B cell (primary cell): ENCODE measurements at regions not wholly inside any gene's neighbourhood (a gene's known extent, or its start where the extent isn't known, plus 50 kb on each side); places are given as distances from the start of the nearest gene placed in this dataset.

Source experiments
- ATAC-seq: fragments of 200-7000 bp; cut with Tn5 transposase; one replicate; pipeline ENCODE4 v1.10.0; 2021; ENCODE audit warnings: low read depth, mild to moderate bottlenecking, moderate number of reproducible peaks, moderate library complexity
- CTCF ChIA-PET: fragments of 350-600 bp; sonication (Branson Sonifier 250); formaldehyde crosslinking; loops from one replicate; lab custom pipeline; 2021; ENCODE audit warnings: antibody characterized with exemption, inconsistent platforms; lab: Charles Lee
- POLR2A ChIA-PET: fragments of 350-600 bp; sonication (Branson Sonifier 250); formaldehyde crosslinking; loops from one replicate; lab custom pipeline; 2021; ENCODE audit warnings: antibody characterized with exemption; lab: Charles Lee
- DNase-seq: peaks from one replicate; pipeline ENCODE4 v3.0.0; 2013
- H2AFZ ChIP-seq: 2 replicates; pipeline ENCODE4 v1.6.1; 2012; ENCODE audit warnings: mild to moderate bottlenecking, low read depth, low read length; ENCODE audit not compliant: insufficient read depth, poor library complexity, severe bottlenecking
- H3K27ac ChIP-seq, 2 donors: 1 replicate in 1 of 2; 2 replicates in 1 of 2; pipeline ENCODE4 v1.5.1; 2012 to 2013; ENCODE audit warnings: low read length in 2 of 2, mild to moderate bottlenecking in 2 of 2, moderate library complexity in 1 of 2
- H3K27me3 ChIP-seq, 4 experiments: fragments of 200-600 bp in 1 of 4; sonication (generic) in 1 of 4; replicated peaks in 1 of 4; 1 replicate in 2 of 4; 2 replicates in 2 of 4; pipeline versions ENCODE4 v1.6.1 to v1.7.0; 2013 to 2016; ENCODE audit warnings: low read length in 3 of 4, mild to moderate bottlenecking in 2 of 4, mixed read lengths in 1 of 4, moderate library complexity in 1 of 4; ENCODE audit not compliant: insufficient read depth in 4 of 4, control insufficient read depth in 3 of 4; ENCODE audit errors: control extremely low read depth in 1 of 4
- H3K36me3 ChIP-seq, 2 experiments: replicated peaks in 1 of 2; 1 replicate in 1 of 2; 2 replicates in 1 of 2; pipeline versions ENCODE4 v1.6.1 to v1.7.1; 2013; ENCODE audit warnings: low read length in 1 of 2; ENCODE audit not compliant: insufficient read depth in 2 of 2, control insufficient read depth in 1 of 2; ENCODE audit errors: control extremely low read depth in 1 of 2, extremely low read depth in 1 of 2
- H3K4me1 ChIP-seq, 2 donors: fragments of 200-600 bp in 1 of 2; sonication (generic) in 1 of 2; 1 replicate in 1 of 2; 2 replicates in 1 of 2; pipeline versions ENCODE4 v1.5.1 to v1.6.1; 2013 to 2017; ENCODE audit warnings: low read length in 2 of 2; ENCODE audit not compliant: control insufficient read depth in 2 of 2, insufficient read depth in 2 of 2
- H3K4me2 ChIP-seq: replicated peaks from 2 replicates; pipeline ENCODE3; 2012; ENCODE audit warnings: mild to moderate bottlenecking, low read depth, low read length; ENCODE audit not compliant: poor library complexity, severe bottlenecking
- H3K4me3 ChIP-seq, 5 experiments: fragments of 200-600 bp in 1 of 5; sonication (generic) in 1 of 5; 1 replicate in 3 of 5; 2 replicates in 2 of 5; pipeline versions ENCODE4 v1.5.1 to v1.7.0; 2011 to 2016; ENCODE audit warnings: low read length in 4 of 5, mild to moderate bottlenecking in 4 of 5, low read depth in 2 of 5, control low read depth in 1 of 5, moderate library complexity in 1 of 5; ENCODE audit not compliant: insufficient read depth in 1 of 5; ENCODE audit errors: control extremely low read depth in 1 of 5, extremely low read depth in 1 of 5
- H3K79me2 ChIP-seq: fragments of 200-600 bp; sonication (generic); one replicate; pipeline ENCODE4 v1.6.0; 2016; ENCODE audit warnings: low read length; ENCODE audit not compliant: control insufficient read depth, insufficient read depth
- H3K9ac ChIP-seq: fragments of 200-600 bp; sonication (generic); 2 replicates; pipeline ENCODE4 v1.6.1; 2017; ENCODE audit warnings: mild to moderate bottlenecking, low read length, moderate library complexity
- H3K9me3 ChIP-seq, 3 donors: one replicate each; pipeline versions ENCODE4 v1.6.1 to v1.7.1; 2013; ENCODE audit warnings: low read length in 2 of 3; ENCODE audit not compliant: control insufficient read depth in 2 of 3, insufficient read depth in 1 of 3; ENCODE audit errors: control extremely low read depth in 1 of 3
- H4K20me1 ChIP-seq: 2 replicates; pipeline ENCODE4 v1.6.0; 2012; ENCODE audit warnings: mild to moderate bottlenecking, low read length; ENCODE audit not compliant: insufficient read depth, control insufficient read depth, poor library complexity, severe bottlenecking
- H3K27ac Mint-ChIP-seq: one replicate; pipeline ENCODE4 v1.8.0; 2021; ENCODE audit warnings: mixed read lengths
- H3K27me3 Mint-ChIP-seq: one replicate; pipeline ENCODE4 v1.8.0; 2021; ENCODE audit warnings: mixed read lengths
- H3K4me1 Mint-ChIP-seq: one replicate; pipeline ENCODE4 v1.8.0; 2021; ENCODE audit warnings: mixed read lengths
- H3K4me3 Mint-ChIP-seq: one replicate; pipeline ENCODE4 v1.8.0; 2021; ENCODE audit warnings: mixed read lengths
- H3K9me3 Mint-ChIP-seq: one replicate; pipeline ENCODE4 v1.8.0; 2022; ENCODE audit warnings: mixed read lengths; ENCODE audit not compliant: insufficient read depth
- CTCF ChIP-seq: fragments of 200-600 bp; IDR thresholded peaks from one replicate; pipeline ENCODE4 v1.8.0; 2022; ENCODE audit warnings: antibody characterized with exemption, mild to moderate bottlenecking
- EZH2 ChIP-seq: IDR thresholded peaks from 2 replicates; pipeline ENCODE4 v1.6.1; 2012; ENCODE audit warnings: borderline replicate concordance, low read depth, mild to moderate bottlenecking, moderate library complexity, low read length; ENCODE audit not compliant: insufficient read depth, poor library complexity, severe bottlenecking
- WGBS: methylation state at CpG from one replicate; pipeline ENCODE4 v1.1.5; 2013; ENCODE audit warnings: missing lambda C conversion rate; ENCODE audit not compliant: insufficient coverage; 5-methylcytosine and 5-hydroxymethylcytosine counted together
- intact Hi-C: fragments of 100-400 bp; cut with micrococcal nuclease; formaldehyde crosslinking; loops from one replicate; pipeline ENCODE4 v1.10.0; 2022

DNA sequence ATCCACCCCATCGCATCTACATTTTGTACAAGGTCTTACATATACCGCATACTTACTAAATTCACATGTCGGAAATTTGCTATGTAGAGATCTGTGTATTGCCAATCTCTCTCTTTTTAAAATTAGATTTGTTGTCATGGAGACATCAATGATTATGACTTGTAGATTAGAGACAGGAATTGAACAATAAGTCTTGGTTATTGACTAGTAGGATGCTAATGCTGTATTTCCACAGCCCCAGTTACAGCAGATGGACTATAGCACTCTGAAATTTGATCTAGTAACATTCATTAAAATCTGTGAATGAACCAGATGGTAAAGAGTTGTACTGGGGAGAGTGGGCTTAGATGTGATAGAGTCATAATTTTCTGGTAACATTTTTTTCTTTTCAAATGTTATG is 805.7 kb downstream of the SLC4A3 start:
- Histone ChIP-seq H2AFZ (no peak overlapping the region), H3K4me1 (no peaks in the 10 kb centered on the region), H3K36me3 (no peaks in the 10 kb centered on the region), H3K9me3 (no peaks in the 10 kb centered on the region), H4K20me1 (no peaks in the 10 kb centered on the region), H3K4me3 (no peak overlapping the region), H3K27me3 (no peaks in the 10 kb centered on the region), H3K9ac (no peak overlapping the region), H3K27ac (no peak overlapping the region), H3K4me2 (no peak overlapping the region), H3K79me2 (no peaks in the 10 kb centered on the region)
- Mint-ChIP-seq H3K9me3 (no peaks in the 10 kb centered on the region), H3K4me1 (no peaks in the 10 kb centered on the region), H3K4me3 (no peak overlapping the region), H3K27me3 (no peaks in the 10 kb centered on the region), H3K27ac (no peak overlapping the region)
- TF ChIP-seq EZH2 (no peak), CTCF (no peak)
- no CpG with 5 or more reads among the region's 3 CpGs for WGBS
- intact Hi-C loops, result no loop called here
- ChIA-PET POLR2A (no interaction called here), CTCF (no interaction called here)
- ATAC-seq (no peak), DNase-seq (no peak)

DNA sequence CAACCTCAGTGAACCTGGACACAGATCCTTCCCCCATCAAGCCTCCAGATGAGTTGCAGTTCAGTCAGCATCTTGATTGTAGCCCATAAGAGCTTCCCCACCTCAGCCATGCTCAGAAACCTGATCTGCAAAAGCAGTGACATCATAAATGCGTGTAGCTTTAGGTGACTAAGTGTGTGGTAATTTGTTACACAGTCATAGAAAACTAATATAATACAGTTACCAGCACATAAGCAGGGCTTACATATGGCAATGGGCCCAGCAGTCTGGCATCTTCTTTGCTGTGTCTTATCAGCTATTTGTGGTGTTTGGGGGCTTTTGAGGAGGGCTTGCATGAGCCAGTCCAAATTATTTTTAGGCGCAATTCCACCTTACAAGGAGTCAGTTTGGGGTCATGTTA is 807.0 kb downstream of the SLC4A3 start:
- H3K36me3 ChIP-seq, result no peaks in the 10 kb centered on the region
- intact Hi-C loops, result no loop called here
- no peak overlapping the region for H3K27ac Mint-ChIP-seq
- WGBS, result no CpG with 5 or more reads among the region's 2 CpGs
- no peaks in the 10 kb centered on the region for H3K27me3 Mint-ChIP-seq
- no peak overlapping the region for H3K9ac ChIP-seq
- H2AFZ ChIP-seq, result no peak overlapping the region
- H3K4me1 Mint-ChIP-seq, result no peaks in the 10 kb centered on the region
- no peak overlapping the region for H3K4me3 Mint-ChIP-seq
- no peak overlapping the region for H3K4me3 ChIP-seq
- H3K4me1 ChIP-seq, result no peaks in the 10 kb centered on the region
- DNase-seq, result no peak
- H3K9me3 Mint-ChIP-seq, result peaks cover 4% of the 10 kb centered on the region
- H4K20me1 ChIP-seq, result no peaks in the 10 kb centered on the region
- ChIA-PET CTCF (no interaction called here), POLR2A (no interaction called here)
- H3K4me2 ChIP-seq, result no peak overlapping the region
- ATAC-seq, result no peak
- no peak overlapping the region for H3K27ac ChIP-seq
- TF ChIP-seq EZH2, result no peak
- no peak for TF ChIP-seq CTCF
- H3K9me3 ChIP-seq, result peaks cover 0 to under 1% (median 0%) of the 10 kb centered on the region in 3 donors
- no peaks in the 10 kb centered on the region for H3K79me2 ChIP-seq
- H3K27me3 ChIP-seq, result no peaks in the 10 kb centered on the region
